ENCODE measurements at regions not wholly inside any gene's neighbourhood (a gene's known extent, or its start where the extent isn't known, plus 50 kb on each side); places are given as distances from the start of the nearest gene placed in this dataset.

GRCh38 chr9:30845136-30845535 lies 1539.3 kb upstream of the ACO1 start:
- intact Hi-C loops (cut with micrococcal nuclease) (no loop called here), in situ Hi-C loops (cut with MboI) (no loop called here)
- Histone ChIP-seq H3K4me1 (replicated peaks in 1 of 2; ENCODE audit: control insufficient read depth in 2 of 2, insufficient read depth in 2 of 2, low read length in 2 of 2) (no peaks in the 10 kb centered on the region), H3K9me3 (replicated peaks; ENCODE audit: control insufficient read depth, insufficient read depth, low read depth, low read length) (no peaks in the 10 kb centered on the region), H3K36me3 (ENCODE audit: control insufficient read depth, insufficient read depth, low read length) (no peaks in the 10 kb centered on the region), H3K27me3 (ENCODE audit: control insufficient read depth in 2 of 2, insufficient read depth in 2 of 2, low read length in 2 of 2) (no peaks in the 10 kb centered on the region), H4K20me1 (replicated peaks; ENCODE audit: control insufficient read depth, insufficient read depth, low read length) (no peaks in the 10 kb centered on the region), H3K9ac (ENCODE audit: insufficient read depth in 1 of 2, low read depth in 2 of 2, low read length in 2 of 2) (no peak overlapping the region), H2AFZ (ENCODE audit: low read depth, low read length) (no peak overlapping the region), H3K4me3 (no peak overlapping the region), H3K27ac (ENCODE audit: extremely low read depth, low read depth, low read length) (no peak overlapping the region), H3K9me1 (ENCODE audit: control insufficient read depth, insufficient read depth, low read length) (no peaks in the 10 kb centered on the region), H3K79me2 (ENCODE audit: control insufficient read depth, insufficient read depth, low read length) (no peaks in the 10 kb centered on the region), H3K4me2 (ENCODE audit: insufficient read depth, low read length) (no peak overlapping the region)
- FAIRE-seq (no peak), DNase-seq (ENCODE audit: extremely low read depth in 1 of 4, low spot score in 3 of 4) (no peak), ATAC-seq (no peak)
- TF ChIP-seq ZC3H8 (IDR thresholded peaks at IDR 0.05): no peak
- CTCF ChIA-PET (ENCODE audit: low intra/inter-chr PET ratio): no interaction called here
- BruUV-seq (replicated peaks): no TSS peak
- POLR2A ChIA-PET: no interaction called here
- no CpG with 5 or more reads among the region's 1 CpG for WGBS (ENCODE audit: insufficient coverage, low coverage, missing lambda C conversion rate)

- no TSS peak for BruUV-seq (replicated peaks)
- Histone ChIP-seq H4K20me1 (replicated peaks; ENCODE audit: control insufficient read depth, insufficient read depth, low read length) (no peaks in the 10 kb centered on the region), H3K4me1 (replicated peaks in 1 of 2; ENCODE audit: control insufficient read depth in 2 of 2, insufficient read depth in 2 of 2, low read length in 2 of 2) (no peaks in the 10 kb centered on the region), H3K27ac (ENCODE audit: extremely low read depth, low read depth, low read length) (no peak overlapping the region), H3K36me3 (ENCODE audit: control insufficient read depth, insufficient read depth, low read length) (no peaks in the 10 kb centered on the region), H3K9me1 (ENCODE audit: control insufficient read depth, insufficient read depth, low read length) (no peaks in the 10 kb centered on the region), H3K9ac (ENCODE audit: insufficient read depth in 1 of 2, low read depth in 2 of 2, low read length in 2 of 2) (no peak overlapping the region), H3K27me3 (ENCODE audit: control insufficient read depth in 2 of 2, insufficient read depth in 2 of 2, low read length in 2 of 2) (no peaks in the 10 kb centered on the region), H3K4me3 (no peak overlapping the region), H3K4me2 (ENCODE audit: insufficient read depth, low read length) (no peak overlapping the region), H3K9me3 (replicated peaks; ENCODE audit: control insufficient read depth, insufficient read depth, low read depth, low read length) (no peaks in the 10 kb centered on the region), H3K79me2 (ENCODE audit: control insufficient read depth, insufficient read depth, low read length) (no peaks in the 10 kb centered on the region), H2AFZ (ENCODE audit: low read depth, low read length) (no peak overlapping the region)
- no peak for DNase-seq (ENCODE audit: extremely low read depth in 1 of 4, low spot score in 3 of 4)
- no peak for FAIRE-seq
- WGBS (ENCODE audit: insufficient coverage, low coverage, missing lambda C conversion rate): no CpG with 5 or more reads among the region's 3 CpGs
- intact Hi-C loops (cut with micrococcal nuclease) (no loop called here), in situ Hi-C loops (cut with MboI) (no loop called here)
- ChIA-PET POLR2A (no interaction called here), CTCF (ENCODE audit: low intra/inter-chr PET ratio) (no interaction called here)
- ATAC-seq: no peak
- TF ChIP-seq ZNF24 (IDR thresholded peaks at IDR 0.05) (no peak), IRF2 (CRISPR knock-in tag; IDR thresholded peaks at IDR 0.05) (no peak), NCOR1 (IDR thresholded peaks at IDR 0.05) (no peak), SOX6 (IDR thresholded peaks at IDR 0.05) (no peak), FOXJ3 (CRISPR knock-in tag; IDR thresholded peaks at IDR 0.05) (no peak), GABPA (tag; conservative IDR thresholded peaks at IDR 0.05; ENCODE audit: low read depth) (no peak), ZFP91 (CRISPR knock-in tag; IDR thresholded peaks at IDR 0.05) (no peak)
Measured at GRCh38 chr9:30846651-30847050, 1537.8 kb upstream of the ACO1 start.

Measured in K562 (cell line).